Astrocyte of the cerebellum (primary cell): ENCODE measurements at regions not wholly inside any gene's neighbourhood (a gene's known extent, or its start where the extent isn't known, plus 50 kb on each side); places are given as distances from the start of the nearest gene placed in this dataset.

ENCODE experiments used
- DNase-seq: peaks from one replicate; pipeline ENCODE4 v3.0.0-alpha.2; 2011; ENCODE audit warnings: low read depth
- H3K4me3 ChIP-seq: 2 replicates; pipeline ENCODE4 v1.5.1; 2011; ENCODE audit warnings: mild to moderate bottlenecking, low read depth, low read length, moderate library complexity
- in situ Hi-C: cut with HindIII; loops from 2 replicates; pipeline ENCODE4 v1.10.0; 2017; ENCODE audit warnings: low sequenced_read_pairs
- TF ChIP-seq, protein P1 (sequence below): IDR thresholded peaks from 2 replicates; pipeline ENCODE4 v1.5.1; 2012; ENCODE audit warnings: low read length, low read depth, moderate library complexity, mild to moderate bottlenecking; ENCODE audit errors: missing control alignments

DNA sequence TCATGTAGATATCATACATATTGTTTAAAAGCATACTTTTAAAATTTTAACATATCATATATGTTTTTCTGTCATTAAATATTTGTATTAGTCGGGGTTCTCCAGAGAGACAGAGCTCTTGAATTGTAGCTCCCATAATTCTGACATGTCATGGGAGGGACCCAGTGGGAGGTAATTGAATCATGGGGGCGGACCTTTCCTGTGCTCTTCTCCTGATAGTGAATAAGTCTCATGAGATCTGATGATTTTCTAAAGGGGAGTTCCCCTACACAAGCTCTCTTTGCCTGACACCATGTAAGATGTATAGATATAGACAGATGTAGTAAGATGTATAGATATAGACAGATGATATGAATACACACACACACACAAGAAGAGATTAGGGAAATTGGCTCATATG lies 161.2 kb upstream of the ABI3BP start:
- in situ Hi-C loops, result loop anchor here (5.0 kb wide), 1 partner anchor 57 kb away; no protein-coding TSS in a partner anchor
- TF ChIP-seq, protein P1, sequence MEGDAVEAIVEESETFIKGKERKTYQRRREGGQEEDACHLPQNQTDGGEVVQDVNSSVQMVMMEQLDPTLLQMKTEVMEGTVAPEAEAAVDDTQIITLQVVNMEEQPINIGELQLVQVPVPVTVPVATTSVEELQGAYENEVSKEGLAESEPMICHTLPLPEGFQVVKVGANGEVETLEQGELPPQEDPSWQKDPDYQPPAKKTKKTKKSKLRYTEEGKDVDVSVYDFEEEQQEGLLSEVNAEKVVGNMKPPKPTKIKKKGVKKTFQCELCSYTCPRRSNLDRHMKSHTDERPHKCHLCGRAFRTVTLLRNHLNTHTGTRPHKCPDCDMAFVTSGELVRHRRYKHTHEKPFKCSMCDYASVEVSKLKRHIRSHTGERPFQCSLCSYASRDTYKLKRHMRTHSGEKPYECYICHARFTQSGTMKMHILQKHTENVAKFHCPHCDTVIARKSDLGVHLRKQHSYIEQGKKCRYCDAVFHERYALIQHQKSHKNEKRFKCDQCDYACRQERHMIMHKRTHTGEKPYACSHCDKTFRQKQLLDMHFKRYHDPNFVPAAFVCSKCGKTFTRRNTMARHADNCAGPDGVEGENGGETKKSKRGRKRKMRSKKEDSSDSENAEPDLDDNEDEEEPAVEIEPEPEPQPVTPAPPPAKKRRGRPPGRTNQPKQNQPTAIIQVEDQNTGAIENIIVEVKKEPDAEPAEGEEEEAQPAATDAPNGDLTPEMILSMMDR, result no peak
- no peak for DNase-seq
- H3K4me3 ChIP-seq, result no peak overlapping the region

DNA sequence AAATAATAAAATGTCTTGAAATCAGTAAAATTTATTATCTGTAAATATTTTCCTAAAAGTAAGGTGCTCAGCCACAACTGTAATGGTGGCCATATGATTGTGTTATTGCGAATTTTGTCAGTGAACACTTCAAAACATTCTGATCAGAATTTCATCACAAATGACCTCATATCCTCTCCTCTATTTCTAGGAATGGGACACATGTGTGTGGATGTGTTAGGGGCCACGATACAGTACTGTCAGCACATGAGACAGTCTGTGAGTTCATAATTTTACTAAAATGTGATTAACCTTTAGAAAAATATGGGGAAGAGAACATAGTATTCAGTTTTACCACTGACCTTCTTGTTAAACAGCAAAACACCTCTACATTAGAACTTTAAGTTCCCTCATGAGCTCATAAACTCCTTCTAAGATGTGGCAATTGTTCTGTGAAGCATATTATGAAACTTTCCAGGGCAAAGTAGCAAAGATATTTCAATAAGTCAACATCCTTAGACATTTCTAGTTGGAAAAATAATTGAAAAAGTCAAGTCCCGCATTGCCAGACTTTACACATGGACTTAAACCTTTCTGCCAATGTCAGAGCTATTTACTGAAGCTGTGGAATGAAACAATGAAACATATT lies 158.2 kb upstream of the ABI3BP start:
- no peak overlapping the region for H3K4me3 ChIP-seq
- in situ Hi-C loops, result loop anchor here (5.0 kb wide), 1 partner anchor 54 kb away; no protein-coding TSS in a partner anchor
- TF ChIP-seq, protein P1, result no peak
- no peak for DNase-seq

DNA sequence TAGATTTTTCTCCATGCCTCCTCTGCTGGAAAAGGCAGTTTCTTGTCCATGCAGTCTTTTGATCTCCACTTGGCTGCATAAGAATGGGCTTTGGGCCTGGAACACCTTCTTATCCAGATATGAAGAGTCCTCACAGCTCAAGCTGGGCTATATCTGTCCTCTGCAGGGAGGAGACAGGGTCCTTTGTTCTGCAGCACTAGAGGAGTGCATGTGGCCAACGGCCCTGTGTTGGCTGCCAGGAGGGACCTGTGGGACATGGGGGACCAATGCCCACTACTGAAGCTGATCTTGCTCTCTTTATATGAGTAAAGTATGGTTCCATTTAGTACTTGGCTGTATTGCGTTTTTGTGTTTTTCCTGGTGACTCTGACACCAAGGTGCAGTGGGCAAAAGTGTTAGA lies 157.3 kb upstream of the ABI3BP start:
- TF ChIP-seq, protein P1, result no peak
- in situ Hi-C loops, result loop anchor here (5.0 kb wide), 1 partner anchor 53 kb away; no protein-coding TSS in a partner anchor
- H3K4me3 ChIP-seq, result no peak overlapping the region
- no peak for DNase-seq

DNA sequence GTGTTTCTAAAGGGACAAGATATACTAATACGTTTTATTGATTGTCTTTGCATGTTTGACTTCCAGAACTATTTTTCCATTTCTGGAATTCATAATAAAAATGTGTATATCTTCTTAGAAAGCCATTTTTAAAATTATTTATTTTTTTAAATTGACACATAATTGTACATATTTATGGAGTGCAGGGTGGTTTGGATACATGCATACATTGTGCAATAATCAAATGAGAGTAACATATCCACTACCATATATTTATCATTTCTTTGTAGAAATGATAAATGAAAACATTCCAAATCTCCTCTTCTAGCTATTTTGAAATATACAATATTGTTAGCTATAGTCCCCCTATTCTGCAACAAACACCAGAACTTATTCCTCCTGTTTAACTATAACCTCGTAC lies 156.5 kb upstream of the ABI3BP start:
- TF ChIP-seq, protein P1, result no peak
- DNase-seq, result no peak
- no peak overlapping the region for H3K4me3 ChIP-seq
- in situ Hi-C loops, result loop anchor here (5.0 kb wide), 1 partner anchor 52 kb away; no protein-coding TSS in a partner anchor

DNA sequence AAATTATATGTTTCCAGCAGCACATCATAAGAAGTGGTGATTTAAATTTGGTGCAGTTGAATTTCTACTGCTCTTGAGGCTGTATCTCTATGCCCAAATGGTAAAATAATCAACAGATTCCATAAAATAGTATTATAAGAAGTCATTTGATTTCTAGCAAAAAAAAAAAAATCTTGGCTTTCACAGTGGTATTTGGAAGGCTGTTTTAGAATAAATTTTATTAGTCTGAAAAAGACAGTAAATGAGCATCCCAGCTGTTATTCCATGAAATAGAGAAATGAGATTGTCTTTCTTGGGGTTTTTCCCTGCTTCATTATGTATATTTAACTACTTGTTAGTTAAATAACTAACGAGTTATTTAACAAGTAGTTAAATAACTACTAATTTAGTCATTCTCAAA lies 156.0 kb upstream of the ABI3BP start:
- TF ChIP-seq, protein P1, result no peak
- in situ Hi-C loops, result no loop called here
- H3K4me3 ChIP-seq, result no peak overlapping the region
- no peak for DNase-seq

DNA sequence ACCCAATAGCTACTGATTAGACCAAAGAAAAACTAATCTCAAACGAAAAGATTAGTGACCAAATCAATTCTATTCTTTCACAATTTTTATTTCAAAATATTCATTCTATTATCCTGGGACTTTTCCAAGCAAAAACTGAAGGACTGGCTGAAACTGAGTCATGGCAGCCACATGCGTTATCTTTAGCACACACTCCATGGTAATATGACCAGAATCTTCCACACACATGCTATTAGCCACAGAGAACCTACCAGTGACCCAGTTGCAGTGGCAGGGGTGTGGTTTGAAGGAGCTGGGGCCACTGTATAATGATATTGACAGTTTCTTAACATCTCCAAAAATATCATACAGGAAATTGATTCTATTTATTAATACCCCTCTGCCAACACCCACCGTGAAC lies 154.8 kb upstream of the ABI3BP start:
- in situ Hi-C loops, result no loop called here
- H3K4me3 ChIP-seq, result no peak overlapping the region
- TF ChIP-seq, protein P1, result no peak
- no peak for DNase-seq
